Mesendoderm (in vitro differentiated cells): ENCODE measurements at regions not wholly inside any gene's neighbourhood (a gene's known extent, or its start where the extent isn't known, plus 50 kb on each side); places are given as distances from the start of the nearest gene placed in this dataset.

Experiments
- DNase-seq: peaks from one replicate; pipeline ENCODE4 v3.0.0; 2013
- H2AK5ac ChIP-seq: 2 replicates; pipeline ENCODE4 v1.6.1; 2013; ENCODE audit warnings: low read length, inconsistent platforms
- H2BK120ac ChIP-seq: 2 replicates; pipeline ENCODE4 v1.6.1; 2013; ENCODE audit warnings: low read depth, mild to moderate bottlenecking, low read length, moderate library complexity, mixed read lengths
- H2BK15ac ChIP-seq: replicated peaks from 2 replicates; pipeline ENCODE4 v1.6.1; 2013; ENCODE audit warnings: low read depth, mild to moderate bottlenecking, moderate library complexity
- H2BK5ac ChIP-seq: 2 replicates; pipeline ENCODE4 v1.6.1; 2013; ENCODE audit warnings: low read length, inconsistent platforms
- H3K18ac ChIP-seq: 2 replicates; pipeline ENCODE4 v1.6.1; 2013; ENCODE audit warnings: mild to moderate bottlenecking, low read length, mixed read lengths
- H3K23ac ChIP-seq: one replicate; pipeline ENCODE4 v1.6.1; 2013; ENCODE audit warnings: low read length
- H3K27ac ChIP-seq: 2 replicates; pipeline ENCODE4 v1.5.1; 2013; ENCODE audit warnings: low read depth, mild to moderate bottlenecking, inconsistent platforms, low read length, moderate library complexity
- H3K27me3 ChIP-seq: 2 replicates; pipeline ENCODE4 v1.6.1; 2013; ENCODE audit warnings: low read length, control low read depth, mild to moderate bottlenecking, inconsistent platforms; ENCODE audit not compliant: insufficient read depth, poor library complexity
- H3K36me3 ChIP-seq: 2 replicates; pipeline ENCODE4 v1.6.1; 2013; ENCODE audit warnings: low read length, inconsistent platforms; ENCODE audit not compliant: control insufficient read depth, insufficient read depth
- H3K4ac ChIP-seq: one replicate; pipeline ENCODE4 v1.6.1; 2013; ENCODE audit warnings: low read depth, mild to moderate bottlenecking, low read length, moderate library complexity
- H3K4me1 ChIP-seq: 2 replicates; pipeline ENCODE4 v1.6.1; 2013; ENCODE audit warnings: low read depth, low read length, inconsistent platforms; ENCODE audit not compliant: control insufficient read depth
- H3K4me2 ChIP-seq: 2 replicates; pipeline ENCODE4 v1.6.1; 2013; ENCODE audit warnings: low read length
- H3K4me3 ChIP-seq: 2 replicates; pipeline ENCODE4 v1.5.1; 2013; ENCODE audit warnings: mild to moderate bottlenecking, low read length
- H3K56ac ChIP-seq: one replicate; pipeline ENCODE4 v1.6.1; 2013; ENCODE audit warnings: low read length
- H3K79me1 ChIP-seq: 2 replicates; pipeline ENCODE4 v1.6.1; 2013; ENCODE audit warnings: low read length, inconsistent platforms
- H3K79me2 ChIP-seq: 2 replicates; pipeline ENCODE4 v1.6.1; 2013; ENCODE audit warnings: mild to moderate bottlenecking, low read length; ENCODE audit not compliant: control insufficient read depth, insufficient read depth
- H3K9ac ChIP-seq: 2 replicates; pipeline ENCODE4 v1.6.1; 2013; ENCODE audit warnings: low read length, inconsistent platforms
- H4K5ac ChIP-seq: one replicate; pipeline ENCODE4 v1.6.1; 2013; ENCODE audit warnings: low read length
- H4K8ac ChIP-seq: one replicate; pipeline ENCODE4 v1.6.1; 2013; ENCODE audit warnings: low read depth, mild to moderate bottlenecking, control low read depth, low read length, moderate library complexity
- WGBS: extraction: QIAGEN DNeasy Blood & Tissue Kit; methylation state at CpG from one replicate; pipeline ENCODE4 v1.1.7; 2013; ENCODE audit warnings: low lambda C conversion rate, missing lambda C conversion rate; ENCODE audit not compliant: insufficient coverage; ENCODE audit errors: extremely low coverage; 5-methylcytosine and 5-hydroxymethylcytosine counted together

DNA sequence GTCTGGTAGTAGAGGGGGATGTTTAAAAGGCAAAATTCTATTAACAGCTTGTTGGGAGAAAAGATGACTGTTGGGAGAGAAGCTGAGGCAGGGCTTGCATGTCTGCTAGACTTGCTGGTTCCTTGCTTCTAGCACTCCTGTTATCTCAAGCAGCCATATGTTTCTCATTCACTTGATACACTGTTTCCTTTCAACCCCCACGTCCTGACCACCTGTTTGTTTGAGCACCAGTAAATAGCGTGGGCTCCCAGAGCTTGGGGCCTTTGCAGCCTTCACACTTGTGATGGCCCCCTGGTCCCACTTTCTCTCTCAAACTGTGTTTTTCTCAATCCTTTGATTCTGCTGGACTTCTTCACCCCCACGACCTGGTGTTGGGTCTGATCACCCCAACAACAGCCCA lies 111.7 kb upstream of the TMEM161B start:
- no peak for DNase-seq
- Histone ChIP-seq H4K5ac (no peak overlapping the region), H2BK120ac (no peak overlapping the region), H3K56ac (no peak overlapping the region), H3K79me2 (no peaks in the 10 kb centered on the region), H3K23ac (no peak overlapping the region), H3K36me3 (no peaks in the 10 kb centered on the region), H3K4ac (no peak overlapping the region), H4K8ac (no peak overlapping the region), H3K79me1 (no peaks in the 10 kb centered on the region), H3K4me2 (no peak overlapping the region), H2BK15ac (no peak overlapping the region), H3K27me3 (no peaks in the 10 kb centered on the region), H3K27ac (no peak overlapping the region), H2BK5ac (no peak overlapping the region), H3K18ac (no peak overlapping the region), H3K4me3 (no peak overlapping the region), H3K4me1 (no peaks in the 10 kb centered on the region), H2AK5ac (no peak overlapping the region), H3K9ac (no peak overlapping the region)
- no CpG with 5 or more reads among the region's 3 CpGs for WGBS

DNA sequence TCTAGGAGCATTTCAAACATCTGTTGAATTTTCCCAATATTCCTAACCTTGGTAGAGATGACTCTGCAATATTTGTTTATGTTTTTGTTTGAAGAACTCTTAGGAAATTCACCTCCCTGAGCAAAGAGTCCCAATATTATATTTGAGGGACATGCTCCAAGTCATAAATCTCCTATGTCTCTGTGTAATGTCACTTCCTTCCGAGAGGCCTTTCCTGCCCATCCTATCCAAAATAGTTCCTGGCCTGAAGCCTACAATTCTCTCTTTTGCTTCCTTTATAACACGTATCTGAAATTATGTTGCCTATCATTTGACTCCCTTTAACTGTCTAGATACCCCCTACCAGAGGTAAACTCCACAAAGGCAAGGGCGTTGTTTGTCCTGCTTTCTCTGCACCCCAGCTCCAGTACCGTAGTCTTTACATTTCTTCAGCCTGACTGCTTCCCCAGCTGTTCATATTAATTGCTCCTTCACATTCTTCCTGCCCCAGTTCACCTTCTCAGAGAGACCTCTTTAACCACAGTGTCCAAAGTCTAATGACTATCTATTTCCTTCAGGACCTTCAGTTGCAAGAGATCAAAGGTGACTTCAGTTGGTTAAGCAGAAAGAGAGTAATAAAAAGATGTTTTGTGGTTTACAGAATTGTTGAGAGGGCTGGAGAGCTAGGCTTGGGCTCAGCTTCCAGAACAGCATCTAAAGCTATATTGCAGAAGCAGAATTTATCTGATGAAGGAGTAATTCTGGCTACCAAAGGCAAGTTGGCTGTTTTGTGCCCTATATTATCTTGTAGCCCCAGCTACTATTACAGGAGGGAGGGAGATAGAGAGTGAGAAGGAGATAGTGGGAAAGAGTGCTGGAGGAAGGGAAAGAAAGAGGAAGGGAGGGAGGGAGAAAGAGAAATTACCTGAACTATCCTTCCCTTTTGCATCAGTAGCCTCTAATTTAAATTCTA lies 109.3 kb upstream of the TMEM161B start:
- Histone ChIP-seq H4K5ac (no peak overlapping the region), H2AK5ac (no peak overlapping the region), H3K18ac (no peak overlapping the region), H3K4me1 (no peaks in the 10 kb centered on the region), H3K4me2 (no peak overlapping the region), H3K79me2 (no peaks in the 10 kb centered on the region), H4K8ac (no peak overlapping the region), H3K4ac (no peak overlapping the region), H3K9ac (no peak overlapping the region), H3K79me1 (no peaks in the 10 kb centered on the region), H3K27me3 (no peaks in the 10 kb centered on the region), H3K36me3 (no peaks in the 10 kb centered on the region), H2BK5ac (no peak overlapping the region), H3K23ac (no peak overlapping the region), H3K27ac (no peak overlapping the region), H3K4me3 (no peak overlapping the region), H2BK120ac (no peak overlapping the region), H3K56ac (no peak overlapping the region), H2BK15ac (no peak overlapping the region)
- DNase-seq: no peak
- no CpG with 5 or more reads among the region's 4 CpGs for WGBS

DNA sequence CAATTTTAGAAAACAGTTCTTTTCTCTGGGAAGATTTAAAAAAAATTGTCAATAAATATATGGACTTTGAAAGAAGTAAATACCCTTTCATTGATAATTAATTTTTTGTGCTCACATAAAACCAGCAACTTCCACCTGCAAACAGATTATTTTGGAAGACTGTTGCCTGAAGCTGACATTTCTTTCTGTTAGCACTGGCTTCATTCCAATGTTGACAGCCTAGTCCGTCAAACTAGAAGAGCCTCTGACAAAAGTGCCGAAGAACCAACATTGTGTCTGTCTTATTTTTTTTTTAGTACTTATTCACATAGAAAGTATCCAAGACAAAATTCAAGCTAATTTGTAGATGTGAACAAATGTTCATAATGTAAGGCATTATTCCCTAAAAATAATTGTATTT lies 108.6 kb upstream of the TMEM161B start:
- Histone ChIP-seq H3K23ac (no peak overlapping the region), H3K4me3 (no peak overlapping the region), H3K4me1 (no peaks in the 10 kb centered on the region), H3K27me3 (no peaks in the 10 kb centered on the region), H3K9ac (no peak overlapping the region), H2BK5ac (no peak overlapping the region), H3K56ac (no peak overlapping the region), H3K4ac (no peak overlapping the region), H3K27ac (no peak overlapping the region), H4K8ac (no peak overlapping the region), H3K36me3 (no peaks in the 10 kb centered on the region), H2AK5ac (no peak overlapping the region), H3K18ac (no peak overlapping the region), H2BK15ac (no peak overlapping the region), H2BK120ac (no peak overlapping the region), H4K5ac (no peak overlapping the region), H3K79me2 (no peaks in the 10 kb centered on the region), H3K4me2 (no peak overlapping the region), H3K79me1 (no peaks in the 10 kb centered on the region)
- whole genome bisulfite sequencing: no CpG with 5 or more reads among the region's 2 CpGs
- DNase-seq: no peak

DNA sequence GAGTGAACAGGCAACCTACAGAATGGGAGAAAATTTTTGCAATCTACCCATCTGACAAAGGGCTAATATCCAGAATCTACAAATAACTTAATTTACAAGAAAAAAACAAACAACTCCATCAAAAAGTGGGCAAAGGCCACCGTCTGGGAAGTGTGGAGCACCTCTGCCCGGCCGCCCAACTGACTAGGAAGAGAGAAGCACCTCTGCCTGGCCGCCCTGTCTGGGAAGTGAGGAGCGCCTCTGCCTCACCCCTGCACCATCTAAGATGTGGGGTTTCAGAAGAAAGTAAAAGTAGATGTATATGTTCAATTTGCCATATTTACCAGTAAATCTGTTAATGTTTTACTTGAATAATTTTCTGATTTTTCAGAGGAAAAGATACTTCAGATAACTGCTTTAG lies 108.1 kb upstream of the TMEM161B start:
- Histone ChIP-seq H3K4me2 (no peak overlapping the region), H3K27ac (no peak overlapping the region), H2BK120ac (no peak overlapping the region), H4K8ac (no peak overlapping the region), H3K18ac (no peak overlapping the region), H3K9ac (no peak overlapping the region), H2BK15ac (no peak overlapping the region), H3K4me3 (no peak overlapping the region), H3K4ac (no peak overlapping the region), H3K27me3 (no peaks in the 10 kb centered on the region), H3K79me1 (no peaks in the 10 kb centered on the region), H2BK5ac (no peak overlapping the region), H3K36me3 (no peaks in the 10 kb centered on the region), H4K5ac (no peak overlapping the region), H3K4me1 (no peaks in the 10 kb centered on the region), H2AK5ac (no peak overlapping the region), H3K79me2 (no peaks in the 10 kb centered on the region), H3K23ac (no peak overlapping the region), H3K56ac (no peak overlapping the region)
- DNase-seq: no peak
- WGBS: no CpG with 5 or more reads among the region's 5 CpGs

GRCh38 chr5:88374391-88374790 lies 105.7 kb upstream of the TMEM161B start:
- H3K23ac ChIP-seq: no peak overlapping the region
- H3K79me2 ChIP-seq: no peaks in the 10 kb centered on the region
- H3K9ac ChIP-seq: no peak overlapping the region
- no peak overlapping the region for H2AK5ac ChIP-seq
- no peak overlapping the region for H2BK5ac ChIP-seq
- no peak overlapping the region for H3K4me3 ChIP-seq
- no peaks in the 10 kb centered on the region for H3K79me1 ChIP-seq
- no peak for DNase-seq
- H3K56ac ChIP-seq: no peak overlapping the region
- no CpG with 5 or more reads among the region's 2 CpGs for whole genome bisulfite sequencing
- no peak overlapping the region for H3K18ac ChIP-seq
- H3K36me3 ChIP-seq: no peaks in the 10 kb centered on the region
- no peak overlapping the region for H2BK15ac ChIP-seq
- H3K4me2 ChIP-seq: no peak overlapping the region
- H3K27ac ChIP-seq: no peak overlapping the region
- no peaks in the 10 kb centered on the region for H3K4me1 ChIP-seq
- H4K5ac ChIP-seq: no peak overlapping the region
- H2BK120ac ChIP-seq: no peak overlapping the region
- no peak overlapping the region for H3K4ac ChIP-seq
- H4K8ac ChIP-seq: no peak overlapping the region
- no peaks in the 10 kb centered on the region for H3K27me3 ChIP-seq

DNA sequence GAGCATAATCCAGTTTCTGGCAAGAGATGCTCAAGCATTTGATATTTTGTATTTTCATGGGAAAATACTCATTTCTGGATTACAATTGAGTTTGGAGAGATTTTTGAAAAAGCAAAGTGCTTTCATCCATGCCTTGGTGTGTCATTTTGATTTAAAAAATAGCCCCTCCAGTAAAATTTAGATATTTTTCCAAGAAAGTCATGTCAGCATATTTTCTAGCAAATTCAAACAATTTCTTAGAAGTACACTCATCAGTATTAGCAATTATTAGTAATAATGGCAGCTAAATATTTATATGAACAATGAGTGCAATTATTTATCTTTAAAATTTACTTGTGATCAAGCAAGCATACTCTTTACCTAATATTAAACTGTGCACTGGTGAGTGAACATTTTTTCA lies 102.2 kb upstream of the TMEM161B start:
- Histone ChIP-seq H3K56ac (no peak overlapping the region), H2BK5ac (no peak overlapping the region), H3K23ac (no peak overlapping the region), H4K8ac (no peak overlapping the region), H3K27me3 (no peaks in the 10 kb centered on the region), H2AK5ac (no peak overlapping the region), H2BK15ac (no peak overlapping the region), H3K4me1 (no peaks in the 10 kb centered on the region), H3K4me2 (no peak overlapping the region), H3K79me1 (no peaks in the 10 kb centered on the region), H3K18ac (no peak overlapping the region), H3K4me3 (no peak overlapping the region), H3K79me2 (no peaks in the 10 kb centered on the region), H3K4ac (no peak overlapping the region), H4K5ac (no peak overlapping the region), H2BK120ac (no peak overlapping the region), H3K36me3 (no peaks in the 10 kb centered on the region), H3K27ac (no peak overlapping the region), H3K9ac (no peak overlapping the region)
- no peak for DNase-seq
